Endothelial cell of umbilical vein (primary cell): ENCODE measurements at regions not wholly inside any gene's neighbourhood (a gene's known extent, or its start where the extent isn't known, plus 50 kb on each side); places are given as distances from the start of the nearest gene placed in this dataset.

ENCODE experiments used
- BruUV-seq: library from RNA; stranded (reverse); fragments of 400-500 nt; replicated peaks from 2 replicates; lab custom pipeline; 2021; lab: Mats Ljungman, UMichigan
- CTCF ChIA-PET: fragments of 300-600, 350-600 bp; sonication (Branson Sonifier 250); formaldehyde crosslinking; loops from one replicate; lab custom pipeline; 2021; ENCODE audit warnings: antibody characterized with exemption, inconsistent platforms; lab: Charles Lee
- POLR2A ChIA-PET: fragments of 300-600, 350-600 bp; sonication (Branson Sonifier 250); formaldehyde crosslinking; loops from one replicate; lab custom pipeline; 2021; ENCODE audit warnings: antibody characterized with exemption, inconsistent platforms; lab: Charles Lee
- DNase-seq: peaks from one replicate; pipeline ENCODE4 v3.0.0-alpha.2; 2011; ENCODE audit warnings: low read depth, low spot score
- FAIRE-seq: peaks from 2 replicates; lab custom pipeline; 2011; peaks lifted over from hg19 to GRCh38; lab: Jason Lieb, UNC
- H2AFZ ChIP-seq: 2 replicates; pipeline ENCODE4 v1.6.0; 2012; ENCODE audit warnings: low read depth, low read length, control low read depth, inconsistent platforms
- H3K27ac ChIP-seq: 2 replicates; pipeline ENCODE4 v1.5.1; 2011; ENCODE audit warnings: low read depth, mild to moderate bottlenecking, control low read depth, low read length, moderate library complexity; ENCODE audit not compliant: insufficient read depth
- H3K27me3 ChIP-seq, 2 experiments: 2 replicates each; pipeline versions ENCODE4 v1.6.0 to v1.6.1; 2011; ENCODE audit warnings: low read length in 2 of 2, mixed read lengths in 1 of 2; ENCODE audit not compliant: control insufficient read depth in 2 of 2, insufficient read depth in 2 of 2
- H3K36me3 ChIP-seq, 2 experiments: 2 replicates in 1 of 2; 3 replicates in 1 of 2; pipeline ENCODE4 v1.5.1; 2011; ENCODE audit warnings: low read length in 2 of 2, mild to moderate bottlenecking in 1 of 2, moderate library complexity in 1 of 2; ENCODE audit not compliant: control insufficient read depth in 2 of 2, insufficient read depth in 2 of 2; ENCODE audit errors: extremely low read depth in 1 of 2
- H3K4me1 ChIP-seq: 3 replicates; pipeline ENCODE4 v1.5.1; 2011; ENCODE audit warnings: mild to moderate bottlenecking, low read length; ENCODE audit not compliant: control insufficient read depth, insufficient read depth; ENCODE audit errors: extremely low read depth
- H3K4me2 ChIP-seq: 2 replicates; pipeline ENCODE4 v1.6.1; 2011; ENCODE audit warnings: low read length, control low read depth, mixed read lengths; ENCODE audit not compliant: insufficient read depth
- H3K4me3 ChIP-seq, 3 experiments: fragments of 200-600 bp in 1 of 3; sonication (generic), shearing (Covaris generic) in 1 of 3; replicated peaks in 1 of 3; 2 replicates each; pipeline ENCODE4 v1.5.1; 2011 to 2016; ENCODE audit warnings: control low read depth in 3 of 3, low read length in 3 of 3, mild to moderate bottlenecking in 2 of 3, inconsistent platforms in 1 of 3, low read depth in 1 of 3, moderate library complexity in 1 of 3; ENCODE audit not compliant: insufficient read depth in 1 of 3
- H3K79me2 ChIP-seq: 2 replicates; pipeline ENCODE4 v1.6.0; 2012; ENCODE audit warnings: low read length, inconsistent platforms; ENCODE audit not compliant: control insufficient read depth, insufficient read depth
- H3K9ac ChIP-seq: replicated peaks from 2 replicates; pipeline ENCODE3; 2011; ENCODE audit warnings: low read length, control low read depth; ENCODE audit not compliant: insufficient read depth; ENCODE audit errors: extremely low read depth
- H3K9me1 ChIP-seq: replicated peaks from 3 replicates; pipeline ENCODE4 v1.6.0; 2011; ENCODE audit warnings: mild to moderate bottlenecking, low read length; ENCODE audit not compliant: control insufficient read depth, insufficient read depth; ENCODE audit errors: extremely low read depth
- H3K9me3 ChIP-seq: replicated peaks from 2 replicates; pipeline ENCODE4 v1.5.1; 2012; ENCODE audit warnings: low read length, inconsistent platforms; ENCODE audit not compliant: control insufficient read depth, insufficient read depth
- H4K20me1 ChIP-seq: replicated peaks from 2 replicates; pipeline ENCODE3; 2011; ENCODE audit warnings: mild to moderate bottlenecking, low read length; ENCODE audit not compliant: control insufficient read depth, insufficient read depth; ENCODE audit errors: extremely low read depth
- CTCF ChIP-seq, 2 donors: IDR thresholded peaks; 1 replicate in 1 of 2; 2 replicates in 1 of 2; pipeline ENCODE4 v1.5.1; 2011; ENCODE audit warnings: low read length in 2 of 2, mild to moderate bottlenecking in 2 of 2, moderate library complexity in 2 of 2, control low read depth in 1 of 2, inconsistent platforms in 1 of 2, low read depth in 1 of 2; ENCODE audit not compliant: insufficient read depth in 1 of 2; ENCODE audit errors: extremely low read depth in 1 of 2
- EZH2 ChIP-seq: IDR thresholded peaks from 2 replicates; pipeline ENCODE4 v1.6.1; 2012; ENCODE audit warnings: borderline replicate concordance, low read depth, mild to moderate bottlenecking, moderate library complexity, low read length, inconsistent platforms; ENCODE audit not compliant: severe bottlenecking
- FOS ChIP-seq: IDR thresholded peaks from 2 replicates; pipeline ENCODE4 v1.6.1; 2011; ENCODE audit warnings: mild to moderate bottlenecking, low read length, moderate library complexity, borderline replicate concordance; ENCODE audit not compliant: insufficient read depth
- GATA2 ChIP-seq: IDR thresholded peaks from 2 replicates; pipeline ENCODE4 v1.7.0; 2011; ENCODE audit warnings: low read depth, mild to moderate bottlenecking, moderate library complexity, mixed read lengths, low read length; ENCODE audit not compliant: insufficient read length, insufficient read depth
- JUN ChIP-seq: IDR thresholded peaks from 2 replicates; pipeline ENCODE4 v1.6.1; 2011; ENCODE audit warnings: borderline replicate concordance, low read depth; ENCODE audit not compliant: insufficient read length, insufficient read depth
- MAX ChIP-seq: IDR thresholded peaks from 2 replicates; pipeline ENCODE4 v1.6.1; 2011; ENCODE audit not compliant: insufficient read depth, insufficient read length
- MYC ChIP-seq: IDR thresholded peaks from one replicate; pipeline ENCODE4 v1.6.1; 2011; ENCODE audit warnings: mild to moderate bottlenecking, low read depth, low read length
- POLR2A ChIP-seq: IDR thresholded peaks from 2 replicates; pipeline ENCODE4 v1.6.1; 2012; ENCODE audit warnings: low read depth, mild to moderate bottlenecking, control low read depth, low read length
- POLR2AphosphoS5 ChIP-seq: IDR thresholded peaks from 2 replicates; pipeline ENCODE4 v1.6.1; 2012; ENCODE audit warnings: low read depth, mild to moderate bottlenecking, control low read depth, low read length, moderate library complexity; ENCODE audit not compliant: insufficient read depth
- dilution Hi-C: fragments of 300-500 bp; cut with MboI; formaldehyde crosslinking; loops from one replicate; pipeline ENCODE4 v1.15.0; 2019; ENCODE audit warnings: low sequenced_read_pairs; ENCODE audit not compliant: extremely low pct_ligation_motif_present
- intact Hi-C: fragments of 100-400 bp; cut with micrococcal nuclease; formaldehyde crosslinking; loops from one replicate; pipeline ENCODE4 v1.10.0; 2022

- CTCF ChIA-PET: no interaction called here
- no peaks in the 10 kb centered on the region for H3K36me3 ChIP-seq
- FAIRE-seq (no peak), DNase-seq (no peak)
- no peaks in the 10 kb centered on the region for H3K4me1 ChIP-seq
- H3K79me2 ChIP-seq: no peaks in the 10 kb centered on the region
- peaks cover 5% of the 10 kb centered on the region for H3K9me3 ChIP-seq
- no peak overlapping the region for H3K27ac ChIP-seq
- TF ChIP-seq POLR2AphosphoS5 (no peak), EZH2 (no peak), CTCF (IDR thresholded peaks at IDR 0.05; ENCODE audit: extremely low read depth in 1 of 2, insufficient read depth in 1 of 2, low read depth in 1 of 2, low read length in 2 of 2) (no peak), FOS (no peak), MYC (no peak), GATA2 (no peak), POLR2A (no peak), MAX (no peak), JUN (no peak)
- H4K20me1 ChIP-seq: no peaks in the 10 kb centered on the region
- dilution Hi-C loops (no loop called here), intact Hi-C loops (no loop called here)
- POLR2A ChIA-PET: no interaction called here
- H3K4me3 ChIP-seq: no peak overlapping the region
- no peaks in the 10 kb centered on the region for H3K27me3 ChIP-seq
- BruUV-seq: no TSS peak
- no peaks in the 10 kb centered on the region for H3K9me1 ChIP-seq
- no peak overlapping the region for H2AFZ ChIP-seq
- H3K9ac ChIP-seq: no peak overlapping the region
- no peak overlapping the region for H3K4me2 ChIP-seq
These were observed 227.4 kb upstream of the SORCS1 start for GRCh38 chr10:107391901-107392300.
